ENCODE measurements at regions not wholly inside any gene's neighbourhood (a gene's known extent, or its start where the extent isn't known, plus 50 kb on each side); places are given as distances from the start of the nearest gene placed in this dataset.

DNA sequence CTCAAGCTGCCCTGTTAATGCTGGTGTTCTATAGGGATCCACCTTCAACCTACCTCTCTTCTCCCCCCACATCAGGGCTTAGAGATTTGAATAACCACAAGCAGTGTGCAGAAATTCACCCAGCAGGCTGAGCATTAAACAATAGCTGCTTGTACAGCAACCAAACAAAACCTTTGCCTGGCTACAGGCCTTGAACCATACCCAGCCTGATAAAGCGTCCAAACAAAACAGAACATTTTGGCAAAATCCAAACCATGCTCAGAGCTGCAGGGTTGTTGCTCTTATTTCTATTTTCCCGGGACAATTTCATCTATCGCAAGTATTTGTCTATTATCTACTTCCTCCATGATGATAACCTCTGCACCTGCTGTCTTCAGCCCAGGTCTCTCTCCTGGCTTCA lies 142.3 kb downstream of the UNC5CL start (continued):
- TF ChIP-seq, protein P1, sequence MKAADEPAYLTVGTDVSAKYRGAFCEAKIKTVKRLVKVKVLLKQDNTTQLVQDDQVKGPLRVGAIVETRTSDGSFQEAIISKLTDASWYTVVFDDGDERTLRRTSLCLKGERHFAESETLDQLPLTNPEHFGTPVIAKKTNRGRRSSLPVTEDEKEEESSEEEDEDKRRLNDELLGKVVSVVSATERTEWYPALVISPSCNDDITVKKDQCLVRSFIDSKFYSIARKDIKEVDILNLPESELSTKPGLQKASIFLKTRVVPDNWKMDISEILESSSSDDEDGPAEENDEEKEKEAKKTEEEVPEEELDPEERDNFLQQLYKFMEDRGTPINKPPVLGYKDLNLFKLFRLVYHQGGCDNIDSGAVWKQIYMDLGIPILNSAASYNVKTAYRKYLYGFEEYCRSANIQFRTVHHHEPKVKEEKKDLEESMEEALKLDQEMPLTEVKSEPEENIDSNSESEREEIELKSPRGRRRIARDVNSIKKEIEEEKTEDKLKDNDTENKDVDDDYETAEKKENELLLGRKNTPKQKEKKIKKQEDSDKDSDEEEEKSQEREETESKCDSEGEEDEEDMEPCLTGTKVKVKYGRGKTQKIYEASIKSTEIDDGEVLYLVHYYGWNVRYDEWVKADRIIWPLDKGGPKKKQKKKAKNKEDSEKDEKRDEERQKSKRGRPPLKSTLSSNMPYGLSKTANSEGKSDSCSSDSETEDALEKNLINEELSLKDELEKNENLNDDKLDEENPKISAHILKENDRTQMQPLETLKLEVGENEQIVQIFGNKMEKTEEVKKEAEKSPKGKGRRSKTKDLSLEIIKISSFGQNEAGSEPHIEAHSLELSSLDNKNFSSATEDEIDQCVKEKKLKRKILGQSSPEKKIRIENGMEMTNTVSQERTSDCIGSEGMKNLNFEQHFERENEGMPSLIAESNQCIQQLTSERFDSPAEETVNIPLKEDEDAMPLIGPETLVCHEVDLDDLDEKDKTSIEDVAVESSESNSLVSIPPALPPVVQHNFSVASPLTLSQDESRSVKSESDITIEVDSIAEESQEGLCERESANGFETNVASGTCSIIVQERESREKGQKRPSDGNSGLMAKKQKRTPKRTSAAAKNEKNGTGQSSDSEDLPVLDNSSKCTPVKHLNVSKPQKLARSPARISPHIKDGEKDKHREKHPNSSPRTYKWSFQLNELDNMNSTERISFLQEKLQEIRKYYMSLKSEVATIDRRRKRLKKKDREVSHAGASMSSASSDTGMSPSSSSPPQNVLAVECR (CRISPR knock-in tag; IDR thresholded peaks at IDR 0.05; ENCODE audit: borderline replicate concordance): no peak
- no peak for TF ChIP-seq ZNF430 (CRISPR knock-in tag; IDR thresholded peaks at IDR 0.05)
- peak; percentile 73; the same call in 1 of the 2 replicates for TF ChIP-seq NR2F2 (IDR thresholded peaks at IDR 0.05; ENCODE audit: borderline replicate concordance, low read depth)
- peak in 1 of 2 experiments; percentile 87; a peak in 1 of 4 replicates for TF ChIP-seq EP300 (IDR thresholded peaks at IDR 0.05; ENCODE audit: low read depth in 2 of 2, low read length in 2 of 2)
- TF ChIP-seq EP300 (CRISPR knock-in tag; IDR thresholded peaks at IDR 0.05; ENCODE audit: borderline replicate concordance): no peak
- TF ChIP-seq, protein P2, sequence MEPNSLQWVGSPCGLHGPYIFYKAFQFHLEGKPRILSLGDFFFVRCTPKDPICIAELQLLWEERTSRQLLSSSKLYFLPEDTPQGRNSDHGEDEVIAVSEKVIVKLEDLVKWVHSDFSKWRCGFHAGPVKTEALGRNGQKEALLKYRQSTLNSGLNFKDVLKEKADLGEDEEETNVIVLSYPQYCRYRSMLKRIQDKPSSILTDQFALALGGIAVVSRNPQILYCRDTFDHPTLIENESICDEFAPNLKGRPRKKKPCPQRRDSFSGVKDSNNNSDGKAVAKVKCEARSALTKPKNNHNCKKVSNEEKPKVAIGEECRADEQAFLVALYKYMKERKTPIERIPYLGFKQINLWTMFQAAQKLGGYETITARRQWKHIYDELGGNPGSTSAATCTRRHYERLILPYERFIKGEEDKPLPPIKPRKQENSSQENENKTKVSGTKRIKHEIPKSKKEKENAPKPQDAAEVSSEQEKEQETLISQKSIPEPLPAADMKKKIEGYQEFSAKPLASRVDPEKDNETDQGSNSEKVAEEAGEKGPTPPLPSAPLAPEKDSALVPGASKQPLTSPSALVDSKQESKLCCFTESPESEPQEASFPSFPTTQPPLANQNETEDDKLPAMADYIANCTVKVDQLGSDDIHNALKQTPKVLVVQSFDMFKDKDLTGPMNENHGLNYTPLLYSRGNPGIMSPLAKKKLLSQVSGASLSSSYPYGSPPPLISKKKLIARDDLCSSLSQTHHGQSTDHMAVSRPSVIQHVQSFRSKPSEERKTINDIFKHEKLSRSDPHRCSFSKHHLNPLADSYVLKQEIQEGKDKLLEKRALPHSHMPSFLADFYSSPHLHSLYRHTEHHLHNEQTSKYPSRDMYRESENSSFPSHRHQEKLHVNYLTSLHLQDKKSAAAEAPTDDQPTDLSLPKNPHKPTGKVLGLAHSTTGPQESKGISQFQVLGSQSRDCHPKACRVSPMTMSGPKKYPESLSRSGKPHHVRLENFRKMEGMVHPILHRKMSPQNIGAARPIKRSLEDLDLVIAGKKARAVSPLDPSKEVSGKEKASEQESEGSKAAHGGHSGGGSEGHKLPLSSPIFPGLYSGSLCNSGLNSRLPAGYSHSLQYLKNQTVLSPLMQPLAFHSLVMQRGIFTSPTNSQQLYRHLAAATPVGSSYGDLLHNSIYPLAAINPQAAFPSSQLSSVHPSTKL (CRISPR knock-in tag; IDR thresholded peaks at IDR 0.05): peak; percentile 49
- TF ChIP-seq SOX6 (IDR thresholded peaks at IDR 0.05): no peak
- TF ChIP-seq SOX6 (CRISPR knock-in tag; IDR thresholded peaks at IDR 0.05): peak; percentile 94
- TF ChIP-seq ZNF703 (CRISPR knock-in tag; IDR thresholded peaks at IDR 0.05; ENCODE audit: borderline replicate concordance): no peak
- 0 out of 2 replicates have a peak, but pooled peaks have one; percentile 37 for TF ChIP-seq ZNF746 (CRISPR knock-in tag; IDR thresholded peaks at IDR 0.05)
- TF ChIP-seq PPARG (CRISPR knock-in tag; conservative IDR thresholded peaks at IDR 0.05): peak; percentile 75; the same call in 1 of the 2 replicates
- no peak for TF ChIP-seq ZNF253 (CRISPR knock-in tag; IDR thresholded peaks at IDR 0.05; ENCODE audit: borderline replicate concordance)
- no peak for TF ChIP-seq ZNF329 (CRISPR knock-in tag; IDR thresholded peaks at IDR 0.05; ENCODE audit: low read depth)
- TF ChIP-seq, protein P3, sequence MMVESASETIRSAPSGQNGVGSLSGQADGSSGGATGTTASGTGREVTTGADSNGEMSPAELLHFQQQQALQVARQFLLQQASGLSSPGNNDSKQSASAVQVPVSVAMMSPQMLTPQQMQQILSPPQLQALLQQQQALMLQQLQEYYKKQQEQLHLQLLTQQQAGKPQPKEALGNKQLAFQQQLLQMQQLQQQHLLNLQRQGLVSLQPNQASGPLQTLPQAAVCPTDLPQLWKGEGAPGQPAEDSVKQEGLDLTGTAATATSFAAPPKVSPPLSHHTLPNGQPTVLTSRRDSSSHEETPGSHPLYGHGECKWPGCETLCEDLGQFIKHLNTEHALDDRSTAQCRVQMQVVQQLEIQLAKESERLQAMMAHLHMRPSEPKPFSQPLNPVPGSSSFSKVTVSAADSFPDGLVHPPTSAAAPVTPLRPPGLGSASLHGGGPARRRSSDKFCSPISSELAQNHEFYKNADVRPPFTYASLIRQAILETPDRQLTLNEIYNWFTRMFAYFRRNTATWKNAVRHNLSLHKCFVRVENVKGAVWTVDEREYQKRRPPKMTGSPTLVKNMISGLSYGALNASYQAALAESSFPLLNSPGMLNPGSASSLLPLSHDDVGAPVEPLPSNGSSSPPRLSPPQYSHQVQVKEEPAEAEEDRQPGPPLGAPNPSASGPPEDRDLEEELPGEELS (CRISPR knock-in tag; IDR thresholded peaks at IDR 0.05): peak; percentile 83
- TF ChIP-seq POLR2G (IDR thresholded peaks at IDR 0.05; ENCODE audit: low read depth, low read length): 0 out of 2 replicates have a peak, but pooled peaks have one; percentile 16
- peak; percentile 71 for TF ChIP-seq NCOA2 (CRISPR knock-in tag; IDR thresholded peaks at IDR 0.05)
- no peak for TF ChIP-seq EHMT2 (IDR thresholded peaks at IDR 0.05; ENCODE audit: borderline replicate concordance, low read depth, low read length)
- TF ChIP-seq HOXA3 (CRISPR knock-in tag; IDR thresholded peaks at IDR 0.05): peak; percentile 18; the same call in 1 of the 2 replicates
- TF ChIP-seq RXRA (CRISPR knock-in tag; IDR thresholded peaks at IDR 0.05): peak; percentile 29; the same call in 1 of the 2 replicates
- TF ChIP-seq SAP130 (CRISPR knock-in tag; IDR thresholded peaks at IDR 0.05; ENCODE audit: low read depth): 0 out of 2 replicates have a peak, but pooled peaks have one; percentile 11
- TF ChIP-seq FOXA3 (CRISPR knock-in tag; IDR thresholded peaks at IDR 0.05): peak; percentile 18; the same call in 1 of the 2 replicates
- TF ChIP-seq ZMYM3 (CRISPR knock-in tag; IDR thresholded peaks at IDR 0.05): 0 out of 2 replicates have a peak, but pooled peaks have one; percentile 10
- TF ChIP-seq WIZ (CRISPR knock-in tag; IDR thresholded peaks at IDR 0.05): no peak
